ENCODE measurements at regions not wholly inside any gene's neighbourhood (a gene's known extent, or its start where the extent isn't known, plus 50 kb on each side); places are given as distances from the start of the nearest gene placed in this dataset.
"Not testable (repeated sequence)": the region's sequence is repeated elsewhere in the genome, so short reads cannot be mapped to it uniquely, and the experiment has no call there.

GRCh38 chrX:74061879-74062278 is 209.4 kb upstream of the XIST start:
- DNase-seq (ENCODE audit: low read depth in 6 of 9, low spot score in 9 of 9): peak in 1 of 9 donors; percentile 7
- H3K36me3 ChIP-seq (ENCODE audit: control insufficient read depth in 2 of 2, insufficient read depth in 2 of 2, low read length in 1 of 2): no peaks in the 10 kb centered on the region
- H3K4me1 ChIP-seq (ENCODE audit: control insufficient read depth in 2 of 2, insufficient read depth in 2 of 2, low read length in 2 of 2): no peaks in the 10 kb centered on the region
- no peaks in the 10 kb centered on the region for H3K27me3 ChIP-seq (ENCODE audit: control insufficient read depth in 2 of 2, insufficient read depth in 1 of 2, low read length in 1 of 2)
- H3K4me3 ChIP-seq (ENCODE audit: low read length in 2 of 2): no peak overlapping the region
- H3K9me3 ChIP-seq (ENCODE audit: control insufficient read depth in 2 of 2, insufficient read depth in 1 of 2, low read length in 1 of 2): no peaks in the 10 kb centered on the region
- WGBS: 48% methylated on average over 4 of the region's 4 CpGs
- H3K27ac ChIP-seq (ENCODE audit: low read depth in 1 of 2, low read length in 1 of 2): no peak overlapping the region

GRCh38 chrX:74049126-74049525 is 196.6 kb upstream of the XIST start:
- peaks cover 0 to 13% of the 10 kb centered on the region in 2 donors for H3K9me3 ChIP-seq (ENCODE audit: control insufficient read depth in 2 of 2, insufficient read depth in 1 of 2, low read length in 1 of 2)
- no peak for DNase-seq (ENCODE audit: low read depth in 6 of 9, low spot score in 9 of 9)
- no peak overlapping the region for H3K27ac ChIP-seq (ENCODE audit: low read depth in 1 of 2, low read length in 1 of 2)
- H3K4me1 ChIP-seq (ENCODE audit: control insufficient read depth in 2 of 2, insufficient read depth in 2 of 2, low read length in 2 of 2): no peaks in the 10 kb centered on the region
- no peak overlapping the region for H3K4me3 ChIP-seq (ENCODE audit: low read length in 2 of 2)
- H3K36me3 ChIP-seq (ENCODE audit: control insufficient read depth in 2 of 2, insufficient read depth in 2 of 2, low read length in 1 of 2): no peaks in the 10 kb centered on the region
- H3K27me3 ChIP-seq (ENCODE audit: control insufficient read depth in 2 of 2, insufficient read depth in 1 of 2, low read length in 1 of 2): no peaks in the 10 kb centered on the region

GRCh38 chrX:74034066-74034465 is 181.6 kb upstream of the XIST start:
- WGBS: no CpG with 5 or more reads among the region's 1 CpG
- DNase-seq (ENCODE audit: low read depth in 6 of 9, low spot score in 9 of 9); H3K9me3 ChIP-seq (ENCODE audit: control insufficient read depth in 2 of 2, insufficient read depth in 1 of 2, low read length in 1 of 2): not testable (repeated sequence)

GRCh38 chrX:74031527-74031926 is 179.0 kb upstream of the XIST start:
- not testable (repeated sequence) for H3K4me3 ChIP-seq (ENCODE audit: low read length in 2 of 2)

More at GRCh38 chrX:74034066-74034465, 181.6 kb upstream of the XIST start:
- H3K4me1 ChIP-seq (ENCODE audit: control insufficient read depth in 2 of 2, insufficient read depth in 2 of 2, low read length in 2 of 2); H3K27ac ChIP-seq (ENCODE audit: low read depth in 1 of 2, low read length in 1 of 2); H3K36me3 ChIP-seq (ENCODE audit: control insufficient read depth in 2 of 2, insufficient read depth in 2 of 2, low read length in 1 of 2); H3K27me3 ChIP-seq (ENCODE audit: control insufficient read depth in 2 of 2, insufficient read depth in 1 of 2, low read length in 1 of 2); H3K4me3 ChIP-seq (ENCODE audit: low read length in 2 of 2): not testable (repeated sequence)

GRCh38 chrX:74030766-74031165 is 178.3 kb upstream of the XIST start:
- H3K9me3 ChIP-seq (ENCODE audit: control insufficient read depth in 2 of 2, insufficient read depth in 1 of 2, low read length in 1 of 2); H3K36me3 ChIP-seq (ENCODE audit: control insufficient read depth in 2 of 2, insufficient read depth in 2 of 2, low read length in 1 of 2); H3K4me3 ChIP-seq (ENCODE audit: low read length in 2 of 2); DNase-seq (ENCODE audit: low read depth in 6 of 9, low spot score in 9 of 9); H3K4me1 ChIP-seq (ENCODE audit: control insufficient read depth in 2 of 2, insufficient read depth in 2 of 2, low read length in 2 of 2); H3K27ac ChIP-seq (ENCODE audit: low read depth in 1 of 2, low read length in 1 of 2); H3K27me3 ChIP-seq (ENCODE audit: control insufficient read depth in 2 of 2, insufficient read depth in 1 of 2, low read length in 1 of 2): not testable (repeated sequence)
- WGBS: no CpG with 5 or more reads among the region's 1 CpG

More at GRCh38 chrX:74031527-74031926, 179.0 kb upstream of the XIST start:
- WGBS: 95% methylated on average over 7 of the region's 7 CpGs
- not testable (repeated sequence) for H3K27me3 ChIP-seq (ENCODE audit: control insufficient read depth in 2 of 2, insufficient read depth in 1 of 2, low read length in 1 of 2); DNase-seq (ENCODE audit: low read depth in 6 of 9, low spot score in 9 of 9); H3K4me1 ChIP-seq (ENCODE audit: control insufficient read depth in 2 of 2, insufficient read depth in 2 of 2, low read length in 2 of 2); H3K36me3 ChIP-seq (ENCODE audit: control insufficient read depth in 2 of 2, insufficient read depth in 2 of 2, low read length in 1 of 2); H3K27ac ChIP-seq (ENCODE audit: low read depth in 1 of 2, low read length in 1 of 2); H3K9me3 ChIP-seq (ENCODE audit: control insufficient read depth in 2 of 2, insufficient read depth in 1 of 2, low read length in 1 of 2)

GRCh38 chrX:74025145-74025544 is 172.6 kb upstream of the XIST start:
- H3K27ac ChIP-seq (ENCODE audit: low read depth in 1 of 2, low read length in 1 of 2); H3K4me1 ChIP-seq (ENCODE audit: control insufficient read depth in 2 of 2, insufficient read depth in 2 of 2, low read length in 2 of 2); DNase-seq (ENCODE audit: low read depth in 6 of 9, low spot score in 9 of 9); H3K9me3 ChIP-seq (ENCODE audit: control insufficient read depth in 2 of 2, insufficient read depth in 1 of 2, low read length in 1 of 2); H3K27me3 ChIP-seq (ENCODE audit: control insufficient read depth in 2 of 2, insufficient read depth in 1 of 2, low read length in 1 of 2); H3K36me3 ChIP-seq (ENCODE audit: control insufficient read depth in 2 of 2, insufficient read depth in 2 of 2, low read length in 1 of 2); H3K4me3 ChIP-seq (ENCODE audit: low read length in 2 of 2): not testable (repeated sequence)
- 93% methylated on average over 3 of the region's 3 CpGs for WGBS

GRCh38 chrX:74023203-74023602 is 170.7 kb upstream of the XIST start:
- H3K36me3 ChIP-seq (ENCODE audit: control insufficient read depth in 2 of 2, insufficient read depth in 2 of 2, low read length in 1 of 2): no peaks in the 10 kb centered on the region

GRCh38 chrX:74018253-74018652 is 165.7 kb upstream of the XIST start:
- Histone ChIP-seq H3K4me1 (ENCODE audit: control insufficient read depth in 2 of 2, insufficient read depth in 2 of 2, low read length in 2 of 2) (no peaks in the 10 kb centered on the region), H3K4me3 (ENCODE audit: low read length in 2 of 2) (no peak overlapping the region), H3K27me3 (ENCODE audit: control insufficient read depth in 2 of 2, insufficient read depth in 1 of 2, low read length in 1 of 2) (no peaks in the 10 kb centered on the region), H3K36me3 (ENCODE audit: control insufficient read depth in 2 of 2, insufficient read depth in 2 of 2, low read length in 1 of 2) (no peaks in the 10 kb centered on the region), H3K9me3 (ENCODE audit: control insufficient read depth in 2 of 2, insufficient read depth in 1 of 2, low read length in 1 of 2) (no peaks in the 10 kb centered on the region), H3K27ac (ENCODE audit: low read depth in 1 of 2, low read length in 1 of 2) (no peak overlapping the region)
- no peak for DNase-seq (ENCODE audit: low read depth in 6 of 9, low spot score in 9 of 9)
- 98% methylated on average over 8 of the region's 8 CpGs for WGBS

More at GRCh38 chrX:74023203-74023602, 170.7 kb upstream of the XIST start:
- no peak overlapping the region for H3K4me3 ChIP-seq (ENCODE audit: low read length in 2 of 2)
- DNase-seq (ENCODE audit: low read depth in 6 of 9, low spot score in 9 of 9): peak in 1 of 9 donors; percentile 16
- WGBS: 40% methylated on average over 2 of the region's 2 CpGs
- no peaks in the 10 kb centered on the region for H3K9me3 ChIP-seq (ENCODE audit: control insufficient read depth in 2 of 2, insufficient read depth in 1 of 2, low read length in 1 of 2)
- no peaks in the 10 kb centered on the region for H3K27me3 ChIP-seq (ENCODE audit: control insufficient read depth in 2 of 2, insufficient read depth in 1 of 2, low read length in 1 of 2)
- H3K27ac ChIP-seq (ENCODE audit: low read depth in 1 of 2, low read length in 1 of 2): no peak overlapping the region
- no peaks in the 10 kb centered on the region for H3K4me1 ChIP-seq (ENCODE audit: control insufficient read depth in 2 of 2, insufficient read depth in 2 of 2, low read length in 2 of 2)

GRCh38 chrX:74015379-74016019 is 163.0 kb upstream of the XIST start:
- DNase-seq (ENCODE audit: low read depth in 6 of 9, low spot score in 9 of 9): peak; percentile 31 to 90 (median 66)
- Histone ChIP-seq H3K36me3 (ENCODE audit: control insufficient read depth in 2 of 2, insufficient read depth in 2 of 2, low read length in 1 of 2) (no peaks in the 10 kb centered on the region), H3K9me3 (ENCODE audit: control insufficient read depth in 2 of 2, insufficient read depth in 1 of 2, low read length in 1 of 2) (no peaks in the 10 kb centered on the region), H3K27ac (ENCODE audit: low read depth in 1 of 2, low read length in 1 of 2) (no peak overlapping the region), H3K27me3 (ENCODE audit: control insufficient read depth in 2 of 2, insufficient read depth in 1 of 2, low read length in 1 of 2) (no peaks in the 10 kb centered on the region), H3K4me1 (ENCODE audit: control insufficient read depth in 2 of 2, insufficient read depth in 2 of 2, low read length in 2 of 2) (no peaks in the 10 kb centered on the region), H3K4me3 (ENCODE audit: low read length in 2 of 2) (no peak overlapping the region)
- 37% methylated on average over 7 of the region's 7 CpGs for WGBS
